ENCODE measurements at regions not wholly inside any gene's neighbourhood (a gene's known extent, or its start where the extent isn't known, plus 50 kb on each side); places are given as distances from the start of the nearest gene placed in this dataset.
"Not testable (repeated sequence)": the region's sequence is repeated elsewhere in the genome, so short reads cannot be mapped to it uniquely, and the experiment has no call there.

DNA sequence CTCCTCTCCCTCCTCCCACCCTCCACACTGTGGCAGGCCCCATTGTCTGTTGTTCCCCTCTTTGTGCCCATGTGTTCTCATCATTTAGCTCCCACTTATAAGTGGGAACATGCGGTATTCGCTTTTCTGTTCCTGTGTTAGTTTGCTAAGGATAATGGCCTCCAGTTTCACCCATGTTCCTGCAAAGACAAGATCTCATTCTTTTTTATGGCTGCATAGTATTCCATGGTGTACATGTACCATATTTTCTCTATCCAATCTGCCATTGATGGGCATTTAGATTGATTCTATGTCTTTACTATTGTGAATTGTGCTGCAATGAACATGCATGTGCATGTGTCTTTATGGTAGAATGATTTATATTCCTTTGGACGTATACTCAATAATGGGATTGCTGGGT, 130.2 kb upstream of the TLE3 start:
- TF ChIP-seq EZH2 (IDR thresholded peaks at IDR 0.05; ENCODE audit: borderline replicate concordance); EZH2phosphoT487 (IDR thresholded peaks at IDR 0.05; ENCODE audit: low read depth, severe bottlenecking, unreplicated experiment): not testable (repeated sequence)
- TF ChIP-seq, protein P1, sequence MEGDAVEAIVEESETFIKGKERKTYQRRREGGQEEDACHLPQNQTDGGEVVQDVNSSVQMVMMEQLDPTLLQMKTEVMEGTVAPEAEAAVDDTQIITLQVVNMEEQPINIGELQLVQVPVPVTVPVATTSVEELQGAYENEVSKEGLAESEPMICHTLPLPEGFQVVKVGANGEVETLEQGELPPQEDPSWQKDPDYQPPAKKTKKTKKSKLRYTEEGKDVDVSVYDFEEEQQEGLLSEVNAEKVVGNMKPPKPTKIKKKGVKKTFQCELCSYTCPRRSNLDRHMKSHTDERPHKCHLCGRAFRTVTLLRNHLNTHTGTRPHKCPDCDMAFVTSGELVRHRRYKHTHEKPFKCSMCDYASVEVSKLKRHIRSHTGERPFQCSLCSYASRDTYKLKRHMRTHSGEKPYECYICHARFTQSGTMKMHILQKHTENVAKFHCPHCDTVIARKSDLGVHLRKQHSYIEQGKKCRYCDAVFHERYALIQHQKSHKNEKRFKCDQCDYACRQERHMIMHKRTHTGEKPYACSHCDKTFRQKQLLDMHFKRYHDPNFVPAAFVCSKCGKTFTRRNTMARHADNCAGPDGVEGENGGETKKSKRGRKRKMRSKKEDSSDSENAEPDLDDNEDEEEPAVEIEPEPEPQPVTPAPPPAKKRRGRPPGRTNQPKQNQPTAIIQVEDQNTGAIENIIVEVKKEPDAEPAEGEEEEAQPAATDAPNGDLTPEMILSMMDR (IDR thresholded peaks at IDR 0.05; ENCODE audit: poor library complexity) = not testable (repeated sequence)

Data from hepatocyte (in vitro differentiated cells).